HCT116 (cell line): ENCODE measurements at regions not wholly inside any gene's neighbourhood (a gene's known extent, or its start where the extent isn't known, plus 50 kb on each side); places are given as distances from the start of the nearest gene placed in this dataset.

Experiments used
- ATAC-seq: fragments of 200-7000 bp; cut with Tn5 transposase; 2 replicates; pipeline ENCODE4 v1.9.1; 2020; ENCODE audit warnings: mild to moderate bottlenecking, moderate library complexity
- BruUV-seq: library from RNA; stranded (reverse); fragments of 400-500 nt; replicated peaks from 2 replicates; lab custom pipeline; 2021; lab: Mats Ljungman, UMichigan
- CTCF ChIA-PET: fragments of 300-600 bp; sonication (Branson Sonifier 250); formaldehyde crosslinking; loops from one replicate; lab custom pipeline; 2021; ENCODE audit warnings: antibody characterized with exemption; lab: Charles Lee
- POLR2A ChIA-PET: fragments of 300-600, 350-600 bp; sonication (Branson Sonifier 250); formaldehyde crosslinking; loops from one replicate; lab custom pipeline; 2021; ENCODE audit warnings: antibody characterized with exemption; lab: Charles Lee
- RAD21 ChIA-PET, 2 experiments: fragments of 300-600 bp; sonication (Branson Sonifier 250); formaldehyde crosslinking; loops; one replicate each; lab custom pipeline; 2023; ENCODE audit warnings: low total read pairs in 2 of 2; ENCODE audit not compliant: uncharacterized antibody in 2 of 2, unreplicated experiment in 2 of 2, low non-redundant PET in 1 of 2; lab: Charles Lee
- DNase-seq: peaks from one replicate; pipeline ENCODE4 v3.0.0-alpha.2; 2010; ENCODE audit warnings: low read depth, low spot score
- H2AFZ ChIP-seq: fragments of 200-600 bp; shearing (Covaris generic), sonication (generic); 2 replicates; pipeline ENCODE4 v1.6.1; 2017; ENCODE audit warnings: low read depth, mixed run types, mixed read lengths, antibody characterized with exemption, low read length; ENCODE audit not compliant: poor library complexity, severe bottlenecking
- H3K27ac ChIP-seq: 2 replicates; pipeline ENCODE4 v1.5.1; 2012; ENCODE audit warnings: low read depth, low read length
- H3K27me3 ChIP-seq: fragments of 200-600 bp; sonication (generic); 2 replicates; pipeline ENCODE4 v1.6.1; 2016; ENCODE audit warnings: mixed run types, low read length, mixed read lengths; ENCODE audit not compliant: insufficient read depth
- H3K36me3 ChIP-seq, 2 experiments: fragments of 200-500 bp in 1 of 2; fragments of 200-600 bp in 1 of 2; sonication (Bioruptor generic) in 1 of 2; sonication (generic) in 1 of 2; 2 replicates each; pipeline versions ENCODE4 v1.5.1 to v1.6.1; 2014 to 2016; ENCODE audit warnings: low read length in 2 of 2, inconsistent platforms in 1 of 2, mixed read lengths in 1 of 2, mixed run types in 1 of 2; ENCODE audit not compliant: insufficient read depth in 2 of 2, control insufficient read depth in 1 of 2
- H3K4me1 ChIP-seq, 2 experiments: fragments of 200-600 bp in 1 of 2; sonication (generic) in 1 of 2; 2 replicates each; pipeline versions ENCODE4 v1.5.1 to v1.6.1; 2012 to 2017; ENCODE audit warnings: low read length in 2 of 2, inconsistent platforms in 1 of 2, mild to moderate bottlenecking in 1 of 2, mixed read lengths in 1 of 2, mixed run types in 1 of 2, moderate library complexity in 1 of 2; ENCODE audit not compliant: insufficient read depth in 2 of 2, control insufficient read depth in 1 of 2
- H3K4me2 ChIP-seq: fragments of 200-600 bp; sonication (generic); 2 replicates; pipeline ENCODE4 v1.6.1; 2017; ENCODE audit warnings: mixed run types, low read length, mixed read lengths
- H3K4me3 ChIP-seq, 2 experiments: fragments of 200-600 bp in 1 of 2; sonication (generic) in 1 of 2; replicated peaks in 1 of 2; 2 replicates each; pipeline ENCODE4 v1.5.1; 2011 to 2016; ENCODE audit warnings: low read length in 2 of 2, control low read depth in 1 of 2, low read depth in 1 of 2, mild to moderate bottlenecking in 1 of 2, mixed read lengths in 1 of 2, mixed run types in 1 of 2
- H3K79me2 ChIP-seq: fragments of 200-600 bp; sonication (generic); 2 replicates; pipeline ENCODE4 v1.6.1; 2017; ENCODE audit warnings: mild to moderate bottlenecking, mixed run types, low read length, moderate library complexity, mixed read lengths; ENCODE audit not compliant: insufficient read depth
- H3K9ac ChIP-seq: fragments of 200-600 bp; sonication (generic); 2 replicates; pipeline ENCODE4 v1.6.1; 2016; ENCODE audit warnings: low read length, mixed read lengths
- H3K9me2 ChIP-seq: fragments of 200-600 bp; sonication (generic), shearing (Covaris generic); 2 replicates; pipeline ENCODE4 v1.6.1; 2017; ENCODE audit warnings: mixed run types, mild to moderate bottlenecking, moderate library complexity; ENCODE audit not compliant: insufficient read depth
- H3K9me3 ChIP-seq, 2 experiments: fragments of 200-500 bp in 1 of 2; fragments of 200-600 bp in 1 of 2; sonication (Bioruptor generic) in 1 of 2; sonication (generic) in 1 of 2; 2 replicates each; pipeline ENCODE4 v1.6.1; 2014 to 2017; ENCODE audit warnings: low read length in 2 of 2, mixed read lengths in 2 of 2, inconsistent platforms in 1 of 2, low read depth in 1 of 2, mild to moderate bottlenecking in 1 of 2, mixed run types in 1 of 2, moderate library complexity in 1 of 2; ENCODE audit not compliant: control insufficient read depth in 1 of 2, insufficient read depth in 1 of 2
- H4K20me1 ChIP-seq: fragments of 200-600 bp; sonication (generic), shearing (Covaris generic); 2 replicates; pipeline ENCODE4 v1.6.1; 2017; ENCODE audit warnings: mixed run types, mild to moderate bottlenecking, moderate library complexity; ENCODE audit not compliant: insufficient read depth
- ATF3 ChIP-seq: IDR thresholded peaks from 2 replicates; pipeline ENCODE4 v1.6.1; 2012
- CBX3 ChIP-seq: IDR thresholded peaks from 2 replicates; pipeline ENCODE4 v1.6.1; 2012; ENCODE audit warnings: low read depth
- CTCF ChIP-seq, 3 experiments: fragments of 200-600 bp in 1 of 3; sonication (generic) in 1 of 3; IDR thresholded peaks in 2 of 3; conservative IDR thresholded peaks in 1 of 3; 2 replicates each; pipeline ENCODE4 v1.5.1; 2012 to 2017; ENCODE audit warnings: low read depth in 2 of 3, low read length in 2 of 3, antibody characterized with exemption in 1 of 3, borderline replicate concordance in 1 of 3, control low read depth in 1 of 3, mild to moderate bottlenecking in 1 of 3, mixed read lengths in 1 of 3, mixed run types in 1 of 3, moderate library complexity in 1 of 3; ENCODE audit not compliant: insufficient read depth in 1 of 3
- EGR1 ChIP-seq: IDR thresholded peaks from 2 replicates; pipeline ENCODE4 v1.6.1; 2012; ENCODE audit warnings: low read depth
- EZH2 ChIP-seq: fragments of 200-600 bp; sonication (generic); IDR thresholded peaks from 2 replicates; pipeline ENCODE4 v1.6.1; 2017; ENCODE audit warnings: antibody characterized with exemption, mixed run types
- EZH2phosphoT487 ChIP-seq: fragments of 200-600 bp; IDR thresholded peaks from 2 replicates; pipeline ENCODE4 v1.6.1; 2018; ENCODE audit warnings: antibody characterized with exemption, borderline replicate concordance
- FOSL1 ChIP-seq: IDR thresholded peaks from 2 replicates; pipeline ENCODE4 v1.6.1; 2012; ENCODE audit warnings: low read depth
- JUND ChIP-seq: IDR thresholded peaks from 2 replicates; pipeline ENCODE4 v1.6.1; 2012
- MAX ChIP-seq: IDR thresholded peaks from 2 replicates; pipeline ENCODE4 v1.6.1; 2012
- POLR2A ChIP-seq: IDR thresholded peaks from 2 replicates; pipeline ENCODE4 v1.7.0; 2011; ENCODE audit warnings: borderline replicate concordance; ENCODE audit not compliant: insufficient read depth, insufficient read length; ENCODE audit errors: extremely low read depth
- POLR2AphosphoS5 ChIP-seq: IDR thresholded peaks from 2 replicates; pipeline ENCODE4 v1.6.1; 2011; ENCODE audit warnings: mild to moderate bottlenecking, low read depth, low read length, moderate library complexity
- RAD21 ChIP-seq: IDR thresholded peaks from 2 replicates; pipeline ENCODE4 v1.6.1; 2012; ENCODE audit warnings: low read depth, mild to moderate bottlenecking
- REST ChIP-seq: IDR thresholded peaks from 2 replicates; pipeline ENCODE4 v1.6.1; 2012; ENCODE audit warnings: low read depth
- SIN3A ChIP-seq: IDR thresholded peaks from 2 replicates; pipeline ENCODE4 v1.6.1; 2012; ENCODE audit warnings: low read depth
- SP1 ChIP-seq: IDR thresholded peaks from 2 replicates; pipeline ENCODE4 v1.6.1; 2012; ENCODE audit warnings: low read depth
- SRF ChIP-seq: IDR thresholded peaks from 2 replicates; pipeline ENCODE4 v1.6.1; 2012; ENCODE audit warnings: low read depth
- YY1 ChIP-seq: IDR thresholded peaks from 2 replicates; pipeline ENCODE4 v1.6.1; 2011; ENCODE audit warnings: low read length, low read depth, moderate library complexity, mild to moderate bottlenecking; ENCODE audit not compliant: insufficient replicate concordance; ENCODE audit errors: extremely low read depth
- ZFX ChIP-seq: fragments of 450-650 bp; IDR thresholded peaks from 2 replicates; pipeline ENCODE4 v1.6.1; 2017
- ZNF274 ChIP-seq: fragments of 200-500 bp; sonication (Bioruptor generic); IDR thresholded peaks from 2 replicates; pipeline ENCODE4 v1.6.1; 2014; ENCODE audit warnings: mild to moderate bottlenecking, low read depth, low read length, inconsistent platforms
- intact Hi-C: fragments of 100-400 bp; cut with micrococcal nuclease; formaldehyde crosslinking; loops from 2 replicates; pipeline ENCODE4 v1.10.0; 2022

GRCh38 chr3:24937780-24938179 lies 443.1 kb upstream of the THRB start:
- TF ChIP-seq MAX: no peak
- TF ChIP-seq REST: no peak
- TF ChIP-seq ZNF274: no peak
- no peak for TF ChIP-seq ATF3
- TF ChIP-seq EZH2: no peak
- no peak for TF ChIP-seq CTCF (IDR thresholded peaks at IDR 0.05 in 2 of 3, conservative IDR thresholded peaks at IDR 0.05 in 1 of 3; ENCODE audit: borderline replicate concordance in 1 of 3, insufficient read depth in 1 of 3, low read depth in 2 of 3, low read length in 2 of 3)
- no peak for TF ChIP-seq YY1
- TF ChIP-seq EZH2phosphoT487: no peak
- no peak for TF ChIP-seq CBX3
- TF ChIP-seq SRF: no peak
- TF ChIP-seq SIN3A: no peak
- TF ChIP-seq POLR2AphosphoS5: no peak
- TF ChIP-seq POLR2A: no peak
- no peak for TF ChIP-seq FOSL1
- no peak for TF ChIP-seq EGR1
- no peak for TF ChIP-seq RAD21
- TF ChIP-seq JUND: no peak
- no peak for TF ChIP-seq SP1
- TF ChIP-seq ZFX: no peak
- ChIA-PET CTCF (no interaction called here), POLR2A (no interaction called here), RAD21 (no interaction called here)
- Histone ChIP-seq H3K27ac (no peak overlapping the region), H3K4me2 (no peak overlapping the region), H2AFZ (no peak overlapping the region), H3K36me3 (no peaks in the 10 kb centered on the region), H3K79me2 (no peaks in the 10 kb centered on the region), H3K27me3 (peaks cover 27% of the 10 kb centered on the region), H3K9me2 (no peaks in the 10 kb centered on the region), H3K9ac (no peak overlapping the region), H3K4me1 (no peaks in the 10 kb centered on the region), H3K9me3 (no peaks in the 10 kb centered on the region), H3K4me3 (no peak overlapping the region), H4K20me1 (no peaks in the 10 kb centered on the region)
- ATAC-seq (no peak), DNase-seq (no peak)
- intact Hi-C loops: no loop called here
- no TSS peak for BruUV-seq
